MM.1S (cell line): ENCODE measurements at regions not wholly inside any gene's neighbourhood (a gene's known extent, or its start where the extent isn't known, plus 50 kb on each side); places are given as distances from the start of the nearest gene placed in this dataset.

ENCODE experiments used
- DNase-seq: peaks from one replicate; pipeline ENCODE4 v3.0.0-alpha.2; 2015
- H2AFZ ChIP-seq: fragments of 300-600 bp; sonication (generic); 2 replicates; pipeline ENCODE4 v1.6.0; 2016; ENCODE audit warnings: antibody characterized with exemption, low read length
- H3F3A ChIP-seq: fragments of 300-600 bp; sonication (generic); 2 replicates; pipeline ENCODE4 v1.6.1; 2016; ENCODE audit warnings: mild to moderate bottlenecking, antibody characterized with exemption, low read length, moderate library complexity, mixed read lengths; ENCODE audit not compliant: insufficient read depth
- H3K27ac ChIP-seq: fragments of 300-600 bp; sonication (generic); 2 replicates; pipeline ENCODE4 v1.5.1; 2016; ENCODE audit warnings: mild to moderate bottlenecking, low read length
- H3K27me3 ChIP-seq: fragments of 300-600 bp; sonication (generic); replicated peaks from 2 replicates; pipeline ENCODE4 v1.6.0; 2016; ENCODE audit warnings: low read length; ENCODE audit not compliant: insufficient read depth
- H3K36me3 ChIP-seq: fragments of 300-600 bp; sonication (generic); replicated peaks from 2 replicates; pipeline ENCODE4 v1.6.1; 2016; ENCODE audit warnings: mild to moderate bottlenecking, low read length, mixed read lengths; ENCODE audit not compliant: insufficient read depth
- H3K4me1 ChIP-seq: fragments of 300-600 bp; sonication (generic); 2 replicates; pipeline ENCODE4 v1.6.1; 2016; ENCODE audit warnings: low read length, mixed read lengths
- H3K4me2 ChIP-seq: fragments of 300-600 bp; sonication (generic); 2 replicates; pipeline ENCODE4 v1.6.0; 2016; ENCODE audit warnings: low read depth, low read length
- H3K4me3 ChIP-seq: fragments of 300-600 bp; sonication (generic); 2 replicates; pipeline ENCODE4 v1.5.1; 2016; ENCODE audit warnings: low read length, mixed read lengths
- H3K79me2 ChIP-seq: fragments of 300-600 bp; sonication (generic); 2 replicates; pipeline ENCODE4 v1.6.1; 2016; ENCODE audit warnings: mixed run types, low read length, mixed read lengths
- H3K9ac ChIP-seq: fragments of 300-600 bp; sonication (generic); 2 replicates; pipeline ENCODE4 v1.6.1; 2016; ENCODE audit warnings: low read length, mixed read lengths
- H3K9me2 ChIP-seq: fragments of 300-600 bp; sonication (generic); replicated peaks from 2 replicates; pipeline ENCODE4 v1.6.1; 2016; ENCODE audit warnings: mild to moderate bottlenecking, low read length, mixed read lengths; ENCODE audit not compliant: insufficient read depth
- H3K9me3 ChIP-seq: fragments of 300-600 bp; sonication (generic); replicated peaks from 2 replicates; pipeline ENCODE4 v1.6.1; 2016; ENCODE audit warnings: mild to moderate bottlenecking, low read length, mixed read lengths; ENCODE audit not compliant: insufficient read depth
- H4K20me1 ChIP-seq: fragments of 300-600 bp; sonication (generic); 2 replicates; pipeline ENCODE4 v1.6.1; 2016; ENCODE audit warnings: mild to moderate bottlenecking, low read length, moderate library complexity, mixed read lengths; ENCODE audit not compliant: insufficient read depth
- EZH2 ChIP-seq: fragments of 300-600 bp; sonication (generic); optimal IDR thresholded peaks from 2 replicates; pipeline ENCODE3; 2017; ENCODE audit warnings: low read depth, mild to moderate bottlenecking, antibody characterized with exemption, low read length, mixed read lengths
- EZH2phosphoT487 ChIP-seq: fragments of 300-600 bp; sonication (generic); IDR thresholded peaks from 2 replicates; pipeline ENCODE4 v1.6.1; 2018; ENCODE audit warnings: antibody characterized with exemption, low read length
- TF ChIP-seq, protein P1 (sequence below): fragments of 300-600 bp; sonication (generic); IDR thresholded peaks from 2 replicates; pipeline ENCODE4 v1.5.1; 2016; ENCODE audit warnings: antibody characterized with exemption, low read length, mixed read lengths

DNA sequence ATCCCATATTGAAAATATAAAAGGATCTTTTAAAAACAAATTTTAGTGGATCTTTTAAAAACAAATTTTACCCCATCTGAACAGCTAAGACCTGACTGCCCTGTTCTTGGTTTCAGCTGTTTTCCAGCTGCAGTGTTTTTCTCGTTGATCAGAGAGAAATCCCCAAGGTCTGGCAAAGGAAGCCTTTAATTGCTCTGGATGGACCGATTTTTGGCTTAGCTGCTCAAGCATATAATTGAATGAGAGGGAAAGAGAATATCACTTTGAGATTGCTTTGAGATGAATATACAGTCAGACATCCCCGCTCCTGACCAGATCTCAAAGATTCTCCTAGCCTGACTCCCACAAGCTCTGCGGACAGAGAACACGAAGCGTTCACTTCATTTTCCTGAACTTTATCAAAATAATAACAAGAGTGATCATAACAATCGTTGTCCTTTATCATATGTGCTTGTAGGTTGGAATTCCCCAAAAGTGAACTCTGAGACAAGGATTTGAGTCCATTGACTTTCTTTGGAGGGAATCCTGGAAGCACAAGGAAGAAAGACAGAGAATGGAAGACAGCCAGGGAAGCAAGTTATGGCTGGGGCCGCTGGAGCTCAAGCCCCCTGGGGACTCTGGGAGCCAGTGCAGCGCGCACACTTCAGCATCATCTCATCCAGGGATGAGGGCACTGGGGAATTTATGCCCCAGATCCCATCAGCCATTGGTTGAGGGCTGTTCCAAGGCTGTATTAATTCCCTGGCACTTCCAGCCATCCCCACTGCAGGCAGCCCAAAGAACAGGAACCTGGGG, 101.3 kb downstream of the SNX5 start:
- H3K36me3 ChIP-seq, result no peaks in the 10 kb centered on the region
- H3K27me3 ChIP-seq, result no peaks in the 10 kb centered on the region
- H3K4me2 ChIP-seq, result no peak overlapping the region
- no peaks in the 10 kb centered on the region for H3K4me1 ChIP-seq
- H3K9me2 ChIP-seq, result no peaks in the 10 kb centered on the region; the same call in 1 of the 2 replicates
- H4K20me1 ChIP-seq, result no peaks in the 10 kb centered on the region
- DNase-seq, result no peak
- H3K27ac ChIP-seq, result no peak overlapping the region
- no peaks in the 10 kb centered on the region for H3K79me2 ChIP-seq
- H3K4me3 ChIP-seq, result no peak overlapping the region
- no peak overlapping the region for H2AFZ ChIP-seq
- no peaks in the 10 kb centered on the region for H3K9me3 ChIP-seq
- H3F3A ChIP-seq, result no peaks in the 10 kb centered on the region
- no peak for TF ChIP-seq EZH2
- no peak for TF ChIP-seq EZH2phosphoT487
- TF ChIP-seq, protein P1, sequence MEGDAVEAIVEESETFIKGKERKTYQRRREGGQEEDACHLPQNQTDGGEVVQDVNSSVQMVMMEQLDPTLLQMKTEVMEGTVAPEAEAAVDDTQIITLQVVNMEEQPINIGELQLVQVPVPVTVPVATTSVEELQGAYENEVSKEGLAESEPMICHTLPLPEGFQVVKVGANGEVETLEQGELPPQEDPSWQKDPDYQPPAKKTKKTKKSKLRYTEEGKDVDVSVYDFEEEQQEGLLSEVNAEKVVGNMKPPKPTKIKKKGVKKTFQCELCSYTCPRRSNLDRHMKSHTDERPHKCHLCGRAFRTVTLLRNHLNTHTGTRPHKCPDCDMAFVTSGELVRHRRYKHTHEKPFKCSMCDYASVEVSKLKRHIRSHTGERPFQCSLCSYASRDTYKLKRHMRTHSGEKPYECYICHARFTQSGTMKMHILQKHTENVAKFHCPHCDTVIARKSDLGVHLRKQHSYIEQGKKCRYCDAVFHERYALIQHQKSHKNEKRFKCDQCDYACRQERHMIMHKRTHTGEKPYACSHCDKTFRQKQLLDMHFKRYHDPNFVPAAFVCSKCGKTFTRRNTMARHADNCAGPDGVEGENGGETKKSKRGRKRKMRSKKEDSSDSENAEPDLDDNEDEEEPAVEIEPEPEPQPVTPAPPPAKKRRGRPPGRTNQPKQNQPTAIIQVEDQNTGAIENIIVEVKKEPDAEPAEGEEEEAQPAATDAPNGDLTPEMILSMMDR, result no peak
- no peak overlapping the region for H3K9ac ChIP-seq

DNA sequence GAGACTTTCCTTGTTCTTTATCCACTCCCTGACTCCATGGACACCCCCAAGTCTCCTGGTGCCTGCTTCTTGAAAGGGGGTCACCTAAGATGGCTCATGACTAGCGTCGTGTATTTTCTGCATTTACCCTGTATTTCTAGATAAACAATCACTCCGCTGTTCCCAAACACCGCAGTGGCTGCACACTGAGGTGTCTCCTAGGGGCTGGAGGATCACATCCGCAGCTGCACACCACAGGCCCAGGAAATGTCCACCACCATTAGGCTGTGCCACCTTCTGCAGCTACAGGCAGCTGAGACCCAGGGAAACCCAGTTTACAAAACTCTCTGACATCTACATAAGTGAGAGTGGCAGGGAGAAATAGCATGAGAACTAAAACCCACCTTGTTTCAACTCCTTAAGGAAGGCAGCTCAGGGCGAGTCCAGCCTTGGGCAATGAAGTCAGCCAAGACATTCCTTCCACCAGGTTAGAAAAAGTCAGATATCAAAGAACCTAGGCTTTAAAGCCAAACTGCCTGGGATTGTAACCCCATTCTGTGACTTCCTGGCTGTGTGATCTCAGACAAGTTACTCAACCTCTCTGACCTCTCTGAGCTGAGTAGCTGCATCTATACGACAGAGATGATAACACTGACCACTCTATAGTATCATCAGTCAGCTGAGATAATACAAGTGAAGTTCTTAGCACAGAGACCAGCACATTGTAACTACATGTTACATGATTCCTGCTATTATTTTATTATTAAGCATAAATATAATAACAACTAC, 102.2 kb downstream of the SNX5 start:
- Histone ChIP-seq H3K4me2 (no peak overlapping the region), H4K20me1 (no peaks in the 10 kb centered on the region), H2AFZ (no peak overlapping the region), H3K27ac (no peak overlapping the region), H3K27me3 (no peaks in the 10 kb centered on the region), H3K36me3 (no peaks in the 10 kb centered on the region), H3K9ac (no peak overlapping the region), H3K4me1 (no peaks in the 10 kb centered on the region), H3F3A (no peaks in the 10 kb centered on the region), H3K9me2 (no peaks in the 10 kb centered on the region; the same call in 1 of the 2 replicates), H3K4me3 (no peak overlapping the region), H3K79me2 (no peaks in the 10 kb centered on the region), H3K9me3 (no peaks in the 10 kb centered on the region)
- TF ChIP-seq, protein P1, result no peak
- TF ChIP-seq EZH2phosphoT487, result no peak
- TF ChIP-seq EZH2, result no peak
- DNase-seq, result no peak

DNA sequence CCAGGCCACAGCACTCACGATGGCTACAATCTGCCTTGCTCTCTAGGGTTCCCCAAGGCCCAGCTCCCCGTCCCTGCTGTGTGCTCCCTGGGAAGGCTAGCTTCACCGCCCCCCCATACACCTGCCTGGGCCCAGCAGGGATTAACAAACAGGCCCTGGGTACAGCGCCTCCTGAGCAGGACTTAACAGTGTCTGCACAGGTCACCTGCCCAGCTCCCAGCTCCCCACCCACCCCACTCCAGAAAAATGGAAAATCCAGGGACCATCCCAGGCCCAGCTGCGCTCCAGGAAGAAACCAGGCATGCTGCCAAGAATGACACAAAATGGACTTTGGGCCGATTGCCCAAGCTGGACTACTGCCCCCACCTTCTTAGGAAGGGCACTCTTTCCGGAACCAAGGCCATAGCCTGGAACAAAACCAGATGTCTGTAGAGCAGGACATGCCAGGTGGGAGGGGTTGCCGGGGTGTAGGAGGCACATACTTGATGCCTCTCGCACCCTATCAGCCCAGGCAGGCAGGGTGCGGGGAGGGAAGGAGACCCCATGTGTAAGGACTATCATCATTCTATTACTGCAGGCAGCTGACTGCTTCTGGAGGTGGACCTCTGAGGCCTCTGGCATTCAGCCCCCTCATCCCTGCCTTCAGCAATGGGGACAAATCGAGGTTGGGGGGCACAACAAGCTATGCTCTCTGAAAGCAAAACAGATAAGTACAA, 104.9 kb downstream of the SNX5 start:
- H3K9ac ChIP-seq, result no peak overlapping the region
- H3K79me2 ChIP-seq, result no peaks in the 10 kb centered on the region
- H3K4me2 ChIP-seq, result no peak overlapping the region
- no peaks in the 10 kb centered on the region for H3K9me3 ChIP-seq
- H3K27me3 ChIP-seq, result no peaks in the 10 kb centered on the region
- peaks cover 9% of the 10 kb centered on the region for H3K4me1 ChIP-seq
- H3K27ac ChIP-seq, result no peak overlapping the region
- H3K9me2 ChIP-seq, result no peaks in the 10 kb centered on the region; the same call in 1 of the 2 replicates
- TF ChIP-seq EZH2phosphoT487 (no peak), EZH2 (no peak)
- TF ChIP-seq, protein P1, result no peak
- no peak for DNase-seq
- H4K20me1 ChIP-seq, result no peaks in the 10 kb centered on the region
- no peaks in the 10 kb centered on the region for H3K36me3 ChIP-seq
- no peaks in the 10 kb centered on the region for H3F3A ChIP-seq
- H3K4me3 ChIP-seq, result no peak overlapping the region
- no peak overlapping the region for H2AFZ ChIP-seq
